VCaP (cell line): ENCODE measurements at regions not wholly inside any gene's neighbourhood (a gene's known extent, or its start where the extent isn't known, plus 50 kb on each side); places are given as distances from the start of the nearest gene placed in this dataset.
"Not testable (repeated sequence)": the region's sequence is repeated elsewhere in the genome, so short reads cannot be mapped to it uniquely, and the experiment has no call there.

Experiments
- H3K27ac ChIP-seq: fragments of 450-650 bp; 2 replicates; pipeline ENCODE4 v1.5.1; 2017
- CTCF ChIP-seq: fragments of 450-650 bp; conservative IDR thresholded peaks from 2 replicates; pipeline ENCODE4 v1.5.1; 2017; ENCODE audit warnings: mild to moderate bottlenecking, moderate library complexity

GRCh38 chr10:3382092-3382491 is 209.5 kb upstream of the PITRM1 start:
- no peak overlapping the region for H3K27ac ChIP-seq
- no peak for TF ChIP-seq CTCF

GRCh38 chr10:3380406-3381050 is 207.9 kb upstream of the PITRM1 start:
- H3K27ac ChIP-seq = no peak overlapping the region
- TF ChIP-seq CTCF = no peak

GRCh38 chr10:3376631-3377030 is 204.0 kb upstream of the PITRM1 start:
- no peak for TF ChIP-seq CTCF

GRCh38 chr10:3375505-3375904 is 202.9 kb upstream of the PITRM1 start:
- no peak overlapping the region for H3K27ac ChIP-seq
- no peak for TF ChIP-seq CTCF

More at GRCh38 chr10:3376631-3377030, 204.0 kb upstream of the PITRM1 start:
- H3K27ac ChIP-seq = no peak overlapping the region

- TF ChIP-seq CTCF = no peak
- H3K27ac ChIP-seq = no peak overlapping the region
Observed at GRCh38 chr10:3374914-3375313, 202.3 kb upstream of the PITRM1 start.

- not testable (repeated sequence) for H3K27ac ChIP-seq
Observed at GRCh38 chr10:3373374-3374027, 200.9 kb upstream of the PITRM1 start.

GRCh38 chr10:3372281-3372680 is 199.7 kb upstream of the PITRM1 start:
- no peak overlapping the region for H3K27ac ChIP-seq
- no peak for TF ChIP-seq CTCF

GRCh38 chr10:3371624-3372023 is 199.0 kb upstream of the PITRM1 start:
- H3K27ac ChIP-seq = not testable (repeated sequence)
